NCI-H2227 treated with DMSO at 0.1 percent for 48 hours (cell line): ENCODE measurements at regions not wholly inside any gene's neighbourhood (a gene's known extent, or its start where the extent isn't known, plus 50 kb on each side); places are given as distances from the start of the nearest gene placed in this dataset.
"Not testable (repeated sequence)": the region's sequence is repeated elsewhere in the genome, so short reads cannot be mapped to it uniquely, and the experiment has no call there.

ENCODE experiments used
- DNase-seq: peaks from one replicate; lab custom pipeline; 2025; lab: John Stamatoyannopoulos, UW

- DNase-seq: no peak
These were observed 65.0 kb upstream of the CD93 start for GRCh38 chr20:23151008-23151703.

- no peak for DNase-seq
These were observed 64.3 kb upstream of the CD93 start for GRCh38 chr20:23150304-23151007.

DNA sequence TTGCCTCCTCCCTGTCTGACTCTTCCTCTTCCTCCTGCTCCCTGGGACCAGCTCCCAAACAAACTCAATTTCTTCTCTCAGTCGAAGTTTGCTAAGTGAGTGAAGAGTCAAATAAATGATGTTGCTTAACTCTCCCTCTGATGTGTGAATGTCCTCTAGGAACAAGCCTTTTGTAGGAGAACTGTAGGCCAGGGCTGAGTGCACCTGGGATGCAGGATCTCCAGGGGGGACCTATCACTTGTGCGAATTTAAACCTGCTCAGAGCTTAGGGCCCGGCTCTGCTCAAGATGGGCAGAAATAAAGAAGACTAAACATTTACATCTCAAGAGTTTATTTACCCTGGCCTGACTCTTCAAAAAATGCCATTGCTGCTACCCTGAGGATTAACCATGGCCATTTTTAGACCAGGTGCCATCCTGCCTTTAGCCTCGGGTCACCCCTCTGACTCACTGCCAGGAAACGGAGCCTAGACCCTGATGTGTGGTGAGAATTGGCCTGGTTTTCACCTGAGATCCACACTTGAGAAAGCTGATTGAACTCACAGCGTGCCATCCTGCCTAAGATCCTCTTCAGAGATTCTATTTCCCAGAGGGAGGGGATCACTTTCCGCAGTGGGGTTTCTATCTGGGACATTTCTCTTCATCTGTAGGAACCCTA is 63.6 kb upstream of the CD93 start:
- no peak for DNase-seq

DNA sequence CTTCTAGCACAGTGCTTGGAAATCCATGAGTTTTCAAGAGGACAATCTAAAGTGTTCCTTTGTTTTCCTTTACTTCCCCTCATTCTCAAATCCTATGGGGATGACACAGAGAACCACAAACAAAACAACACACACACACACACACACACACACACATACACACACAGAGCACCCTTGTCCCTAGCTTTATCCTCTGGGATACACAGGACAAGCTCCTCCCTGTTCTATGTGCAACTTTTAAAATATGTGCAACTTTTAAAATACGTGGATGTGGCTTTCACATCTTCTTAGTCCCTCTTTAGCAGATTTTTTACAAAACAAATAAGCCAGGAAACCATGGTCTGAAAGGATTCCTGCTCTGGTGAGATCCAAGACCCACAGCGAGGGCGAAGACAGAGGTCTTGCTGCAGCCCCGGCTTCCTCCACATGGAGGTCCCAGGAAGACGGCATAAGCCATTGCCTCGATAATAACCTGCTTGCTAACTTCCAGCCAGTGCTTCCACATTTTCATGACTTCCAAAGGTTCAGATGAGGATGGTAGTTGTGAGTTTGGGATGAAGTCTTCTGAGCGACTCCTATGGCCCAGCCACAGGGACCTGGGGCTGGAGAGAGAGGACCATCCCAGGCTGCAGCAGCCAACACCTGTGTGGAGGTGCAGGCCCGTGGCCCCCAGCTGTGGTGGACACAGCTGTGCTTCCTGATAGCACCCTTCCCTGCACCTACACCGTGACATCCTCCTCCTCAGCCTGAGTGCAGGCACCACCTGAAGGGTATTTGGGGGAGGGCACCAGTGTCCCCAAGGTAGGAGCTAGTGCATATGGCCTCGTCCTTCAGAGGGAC is 62.8 kb upstream of the CD93 start:
- DNase-seq: no peak

DNA sequence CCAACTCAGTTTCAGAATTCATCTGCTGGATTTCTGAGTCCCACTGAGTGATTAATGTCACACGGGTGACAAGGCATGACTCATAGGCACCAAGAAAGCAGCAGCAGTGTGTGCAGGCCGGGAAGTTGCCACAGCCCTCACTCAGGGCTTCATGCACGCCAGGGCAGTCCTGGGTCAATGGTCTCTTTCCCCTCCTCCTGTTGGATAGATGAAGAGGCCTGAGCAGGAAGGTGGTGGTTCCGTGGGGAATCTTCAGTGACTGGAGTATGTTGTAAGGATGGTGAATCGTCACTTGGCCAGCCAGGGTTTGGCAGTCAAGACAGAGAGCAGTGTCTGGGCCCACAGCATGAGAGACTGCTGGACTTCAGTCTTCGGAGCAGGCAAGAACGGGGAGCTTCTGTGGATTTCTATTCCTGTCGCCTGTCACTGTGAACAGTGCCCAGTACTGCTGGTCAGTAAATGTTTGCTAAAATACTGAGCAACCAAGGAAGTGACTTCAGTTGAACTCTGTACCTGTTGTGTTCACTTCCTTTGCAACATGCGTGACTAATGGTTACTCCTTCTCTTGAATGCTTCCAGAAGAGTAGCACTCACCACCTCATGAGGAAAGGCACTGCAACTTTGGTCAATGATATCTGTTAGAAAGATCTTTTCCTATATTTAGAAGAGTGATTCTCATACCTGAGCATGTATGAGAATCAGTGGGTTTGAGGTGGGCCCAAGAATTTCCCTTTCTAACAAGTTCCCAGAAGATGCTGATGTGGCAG is 62.0 kb upstream of the CD93 start:
- no peak for DNase-seq

DNA sequence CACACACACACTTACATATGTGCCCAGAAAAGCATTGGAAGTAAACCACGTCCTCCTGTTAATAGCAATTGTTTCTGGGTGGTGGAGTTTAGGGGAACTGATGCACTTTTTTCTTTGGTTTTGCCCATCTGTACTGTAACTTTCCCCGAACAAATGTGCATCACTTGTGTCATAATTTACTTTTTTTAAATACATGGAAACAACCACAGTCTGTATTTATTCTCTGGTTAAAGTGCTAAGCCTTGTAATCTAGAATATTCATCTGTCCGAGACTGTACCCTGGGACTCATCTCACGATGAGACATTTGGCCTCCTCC is 61.5 kb upstream of the CD93 start:
- no peak for DNase-seq

GRCh38 chr20:23146857-23147637 is 60.9 kb upstream of the CD93 start:
- no peak for DNase-seq

DNA sequence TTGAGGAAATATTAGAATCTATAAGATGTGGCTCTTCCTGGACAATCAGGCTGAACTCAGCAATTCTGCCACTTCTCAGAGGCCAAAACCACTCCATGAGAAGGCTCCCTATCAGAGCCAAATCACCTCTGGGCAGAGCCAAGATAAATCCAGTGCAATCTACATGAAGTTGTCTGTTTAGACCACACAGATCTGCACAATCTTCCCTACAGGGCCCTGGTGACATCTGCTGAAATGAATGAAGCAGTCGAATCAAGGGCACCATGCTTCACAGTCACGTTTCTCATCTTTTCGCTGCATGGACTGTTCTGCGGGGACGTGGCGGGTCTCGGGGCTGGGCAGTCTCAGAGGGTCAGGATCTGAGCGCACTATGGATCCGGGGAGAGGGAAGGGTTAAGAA is 60.1 kb upstream of the CD93 start:
- no peak for DNase-seq

- no peak for DNase-seq
These were observed 59.2 kb upstream of the CD93 start for GRCh38 chr20:23145281-23145700.

DNA sequence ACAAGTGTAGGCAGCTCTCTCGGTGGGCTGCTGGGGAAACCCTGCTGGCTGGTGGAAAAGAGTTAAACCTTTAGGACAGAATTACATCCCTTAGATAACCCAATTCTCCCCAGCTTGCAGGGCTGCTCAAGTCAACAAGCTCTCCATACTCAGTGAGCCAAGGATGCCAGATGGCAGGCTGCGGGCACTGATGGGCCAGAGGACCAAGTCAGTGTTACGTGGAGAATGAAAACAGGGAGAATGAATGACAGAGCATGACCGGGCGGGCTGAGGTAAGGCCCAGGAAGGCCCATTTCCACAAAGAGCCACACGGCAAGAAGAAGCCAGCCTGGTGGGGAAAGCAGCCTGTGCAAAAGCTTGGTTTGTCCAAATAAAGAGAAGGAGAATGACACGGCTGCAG is 58.7 kb upstream of the CD93 start:
- DNase-seq: no peak

- no peak for DNase-seq
These were observed 58.0 kb upstream of the CD93 start for GRCh38 chr20:23143986-23144690.

- no peak for DNase-seq
These were observed 57.0 kb upstream of the CD93 start for GRCh38 chr20:23143098-23143497.

- DNase-seq: no peak
These were observed 56.3 kb upstream of the CD93 start for GRCh38 chr20:23142162-23143050.

- no peak for DNase-seq
These were observed 55.5 kb upstream of the CD93 start for GRCh38 chr20:23141450-23142161.

DNA sequence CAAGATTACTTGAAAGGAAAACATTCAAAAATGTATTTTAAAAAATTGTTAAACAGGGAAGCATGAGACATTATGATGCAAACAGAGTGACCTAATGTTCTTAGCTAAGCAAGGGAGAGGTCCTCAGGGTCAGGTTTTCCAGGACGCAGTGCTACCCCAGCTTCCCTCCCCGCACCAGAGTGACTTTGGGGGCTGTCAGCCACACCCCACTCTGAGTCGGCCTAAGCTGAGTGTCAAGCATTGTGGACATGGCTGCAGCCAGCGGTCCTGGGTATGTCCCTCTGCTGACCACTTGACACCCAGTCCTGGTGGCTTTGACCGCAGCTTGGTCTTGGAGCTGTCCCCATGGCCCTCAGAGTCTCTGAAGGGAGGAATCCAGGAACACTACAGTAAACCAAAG is 54.9 kb upstream of the CD93 start:
- DNase-seq: no peak

GRCh38 chr20:23139984-23140383 is 53.9 kb upstream of the CD93 start:
- DNase-seq: not testable (repeated sequence)

DNA sequence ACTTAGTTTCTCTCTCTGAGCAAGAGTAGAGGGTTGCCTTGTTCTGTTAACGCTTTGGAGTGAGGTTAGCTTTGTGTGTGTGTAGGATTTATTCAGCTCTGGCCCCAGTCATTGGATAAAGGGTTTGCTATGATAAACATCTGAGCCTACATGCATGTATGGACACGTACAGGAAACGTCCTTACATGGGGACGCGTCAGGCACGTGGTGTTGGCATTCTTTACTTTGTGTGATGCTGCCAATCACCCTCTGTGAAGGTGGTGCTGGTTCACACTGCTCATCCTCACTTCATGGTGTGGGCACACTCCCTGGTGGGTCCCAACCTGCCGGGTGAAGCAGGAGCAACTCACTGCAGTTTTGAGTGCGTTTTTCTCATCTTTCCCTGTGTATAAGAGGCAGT is 53.4 kb upstream of the CD93 start:
- DNase-seq: no peak

- no peak for DNase-seq
These were observed 52.6 kb upstream of the CD93 start for GRCh38 chr20:23138682-23139081.

- no peak for DNase-seq
These were observed 52.1 kb upstream of the CD93 start for GRCh38 chr20:23138226-23138625.
